ENCODE measurements at regions not wholly inside any gene's neighbourhood (a gene's known extent, or its start where the extent isn't known, plus 50 kb on each side); places are given as distances from the start of the nearest gene placed in this dataset.

DNA sequence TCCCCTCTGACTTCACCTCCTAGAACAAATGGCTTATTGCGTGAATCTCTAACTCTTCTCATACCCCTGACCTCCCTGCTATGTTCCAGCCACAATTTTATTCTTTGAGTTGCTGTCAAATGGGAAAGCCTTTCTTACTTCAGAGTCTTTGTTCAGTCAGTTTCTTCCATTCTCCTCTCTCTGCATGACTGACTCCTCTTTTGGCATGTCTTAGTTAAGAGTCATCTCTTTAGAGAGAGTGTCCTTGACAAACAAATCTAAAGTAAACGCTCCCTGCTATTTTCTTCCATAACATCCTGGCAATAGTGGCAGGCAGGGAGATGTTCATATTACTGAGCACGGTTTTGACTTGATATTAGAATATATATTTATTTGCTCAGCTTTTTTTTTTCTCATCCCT, 170.7 kb upstream of the ERBB4 start:
- Mint-ChIP-seq H3K9me3 (peaks cover 0 to 7% (median 1%) of the 10 kb centered on the region in 7 donors), H3K27me3 (ENCODE audit: low read depth in 3 of 3) (peaks cover 0 to 4% (median 1%) of the 10 kb centered on the region in 3 donors), H3K36me3 (no peaks in the 10 kb centered on the region), H3K27ac (no peak overlapping the region), H3K4me3 (no peak overlapping the region), H3K4me1 (no peaks in the 10 kb centered on the region)
- TF ChIP-seq, protein P1, sequence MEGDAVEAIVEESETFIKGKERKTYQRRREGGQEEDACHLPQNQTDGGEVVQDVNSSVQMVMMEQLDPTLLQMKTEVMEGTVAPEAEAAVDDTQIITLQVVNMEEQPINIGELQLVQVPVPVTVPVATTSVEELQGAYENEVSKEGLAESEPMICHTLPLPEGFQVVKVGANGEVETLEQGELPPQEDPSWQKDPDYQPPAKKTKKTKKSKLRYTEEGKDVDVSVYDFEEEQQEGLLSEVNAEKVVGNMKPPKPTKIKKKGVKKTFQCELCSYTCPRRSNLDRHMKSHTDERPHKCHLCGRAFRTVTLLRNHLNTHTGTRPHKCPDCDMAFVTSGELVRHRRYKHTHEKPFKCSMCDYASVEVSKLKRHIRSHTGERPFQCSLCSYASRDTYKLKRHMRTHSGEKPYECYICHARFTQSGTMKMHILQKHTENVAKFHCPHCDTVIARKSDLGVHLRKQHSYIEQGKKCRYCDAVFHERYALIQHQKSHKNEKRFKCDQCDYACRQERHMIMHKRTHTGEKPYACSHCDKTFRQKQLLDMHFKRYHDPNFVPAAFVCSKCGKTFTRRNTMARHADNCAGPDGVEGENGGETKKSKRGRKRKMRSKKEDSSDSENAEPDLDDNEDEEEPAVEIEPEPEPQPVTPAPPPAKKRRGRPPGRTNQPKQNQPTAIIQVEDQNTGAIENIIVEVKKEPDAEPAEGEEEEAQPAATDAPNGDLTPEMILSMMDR (IDR thresholded peaks at IDR 0.05), result no peak
- Histone ChIP-seq H3K4me3 (replicated peaks in 1 of 3; ENCODE audit: low read depth in 2 of 3, low read length in 3 of 3) (no peak overlapping the region), H2AFZ (ENCODE audit: insufficient read depth, low read depth, low read length, poor library complexity, severe bottlenecking) (no peak overlapping the region), H4K20me1 (ENCODE audit: insufficient read depth, low read length) (no peaks in the 10 kb centered on the region), H3K4me1 (ENCODE audit: control insufficient read depth in 1 of 2, insufficient read depth in 2 of 2, low read length in 2 of 2) (no peaks in the 10 kb centered on the region), H3K27me3 (ENCODE audit: control insufficient read depth in 2 of 2, insufficient read depth in 2 of 2, low read length in 2 of 2) (no peaks in the 10 kb centered on the region), H3K27ac (ENCODE audit: low read depth in 1 of 2, low read length in 2 of 2) (no peak overlapping the region), H3K9ac (ENCODE audit: insufficient read depth, low read length, poor library complexity, severe bottlenecking) (no peak overlapping the region), H3K4me2 (replicated peaks; ENCODE audit: extremely low read depth, low read length, poor library complexity, severe bottlenecking) (no peak overlapping the region), H3K9me3 (replicated peaks in 1 of 2; ENCODE audit: control insufficient read depth in 1 of 2, insufficient read depth in 1 of 2, low read length in 2 of 2) (no peaks in the 10 kb centered on the region), H3K79me2 (ENCODE audit: insufficient read depth, low read length) (no peaks in the 10 kb centered on the region), H3K36me3 (replicated peaks in 1 of 2; ENCODE audit: control insufficient read depth in 1 of 2, insufficient read depth in 2 of 2, low read length in 2 of 2) (no peaks in the 10 kb centered on the region)
- intact Hi-C loops (cut with micrococcal nuclease), result no loop called here
- DNase-seq, result no peak
- WGBS (ENCODE audit: insufficient coverage), result 100% methylated on average over 1 of the region's 3 CpGs

DNA sequence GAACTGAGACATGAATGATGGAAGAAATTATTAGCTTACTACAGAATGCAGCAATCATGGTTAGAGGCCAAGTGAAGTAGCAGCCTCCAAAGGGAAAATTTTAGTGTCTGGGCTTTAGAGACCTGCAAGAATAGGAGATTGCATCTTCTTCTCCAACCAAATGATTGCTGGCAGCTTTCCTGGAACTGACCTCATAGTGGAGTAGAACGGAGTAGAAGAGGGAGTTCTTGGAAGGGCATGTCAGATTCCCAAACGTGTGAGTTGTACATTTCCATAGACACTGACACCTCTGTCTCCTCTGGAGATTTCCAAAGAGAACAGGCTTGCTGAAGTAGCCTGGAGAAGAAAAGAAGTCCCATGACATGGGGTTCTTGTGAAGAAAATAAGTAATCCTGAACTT, 169.8 kb upstream of the ERBB4 start:
- Mint-ChIP-seq H3K36me3 (no peaks in the 10 kb centered on the region), H3K4me1 (no peaks in the 10 kb centered on the region), H3K27me3 (ENCODE audit: low read depth in 3 of 3) (peaks cover 0 to 4% (median 1%) of the 10 kb centered on the region in 3 donors), H3K4me3 (no peak overlapping the region), H3K27ac (peak overlapping the region in 1 of 7 donors; percentile 26), H3K9me3 (peaks cover 0 to 7% (median 1%) of the 10 kb centered on the region in 7 donors)
- Histone ChIP-seq H3K27me3 (ENCODE audit: control insufficient read depth in 2 of 2, insufficient read depth in 2 of 2, low read length in 2 of 2) (no peaks in the 10 kb centered on the region), H3K36me3 (replicated peaks in 1 of 2; ENCODE audit: control insufficient read depth in 1 of 2, insufficient read depth in 2 of 2, low read length in 2 of 2) (no peaks in the 10 kb centered on the region), H2AFZ (ENCODE audit: insufficient read depth, low read depth, low read length, poor library complexity, severe bottlenecking) (no peak overlapping the region), H3K9ac (ENCODE audit: insufficient read depth, low read length, poor library complexity, severe bottlenecking) (no peak overlapping the region), H3K4me3 (replicated peaks in 1 of 3; ENCODE audit: low read depth in 2 of 3, low read length in 3 of 3) (no peak overlapping the region), H3K27ac (ENCODE audit: low read depth in 1 of 2, low read length in 2 of 2) (no peak overlapping the region), H3K4me1 (ENCODE audit: control insufficient read depth in 1 of 2, insufficient read depth in 2 of 2, low read length in 2 of 2) (no peaks in the 10 kb centered on the region), H4K20me1 (ENCODE audit: insufficient read depth, low read length) (no peaks in the 10 kb centered on the region), H3K4me2 (replicated peaks; ENCODE audit: extremely low read depth, low read length, poor library complexity, severe bottlenecking) (no peak overlapping the region), H3K9me3 (replicated peaks in 1 of 2; ENCODE audit: control insufficient read depth in 1 of 2, insufficient read depth in 1 of 2, low read length in 2 of 2) (no peaks in the 10 kb centered on the region), H3K79me2 (ENCODE audit: insufficient read depth, low read length) (no peaks in the 10 kb centered on the region)
- WGBS (ENCODE audit: insufficient coverage), result no CpG with 5 or more reads among the region's 2 CpGs
- no peak for DNase-seq
- intact Hi-C loops (cut with micrococcal nuclease), result no loop called here
- TF ChIP-seq, protein P1 (IDR thresholded peaks at IDR 0.05), result no peak
